NT2/D1 (cell line): ENCODE measurements at regions not wholly inside any gene's neighbourhood (a gene's known extent, or its start where the extent isn't known, plus 50 kb on each side); places are given as distances from the start of the nearest gene placed in this dataset.

Source experiments
- DNase-seq: peaks from one replicate; pipeline ENCODE4 v3.0.0-alpha.2; 2011; ENCODE audit warnings: low read depth, low spot score
- H3K27me3 ChIP-seq: 2 replicates; pipeline ENCODE4 v1.6.0; 2011; ENCODE audit warnings: mild to moderate bottlenecking; ENCODE audit not compliant: insufficient read length, insufficient read depth
- H3K36me3 ChIP-seq: 2 replicates; pipeline ENCODE4 v1.6.1; 2011; ENCODE audit warnings: mild to moderate bottlenecking, low read length, mixed read lengths; ENCODE audit not compliant: insufficient read depth, insufficient read length
- H3K4me1 ChIP-seq: 2 replicates; pipeline ENCODE4 v1.5.1; 2011; ENCODE audit not compliant: insufficient read depth, insufficient read length
- H3K4me3 ChIP-seq: 2 replicates; pipeline ENCODE4 v1.5.1; 2011; ENCODE audit warnings: low read depth; ENCODE audit not compliant: insufficient read length
- H3K9ac ChIP-seq: 2 replicates; pipeline ENCODE4 v1.6.0; 2011; ENCODE audit warnings: low read depth; ENCODE audit not compliant: insufficient read length
- H3K9me3 ChIP-seq: 2 replicates; pipeline ENCODE4 v1.5.1; 2011; ENCODE audit warnings: mild to moderate bottlenecking, low read length; ENCODE audit not compliant: insufficient read depth
- SUZ12 ChIP-seq: IDR thresholded peaks from 2 replicates; pipeline ENCODE4 v1.6.1; 2011; ENCODE audit not compliant: insufficient read length, insufficient read depth; ENCODE audit errors: extremely low read depth
- YY1 ChIP-seq: IDR thresholded peaks from 2 replicates; pipeline ENCODE4 v1.6.1; 2011; ENCODE audit not compliant: insufficient read length, insufficient read depth
- ZNF274 ChIP-seq: IDR thresholded peaks from 2 replicates; pipeline ENCODE4 v1.6.1; 2011; ENCODE audit warnings: mild to moderate bottlenecking, low read depth, low read length

DNA sequence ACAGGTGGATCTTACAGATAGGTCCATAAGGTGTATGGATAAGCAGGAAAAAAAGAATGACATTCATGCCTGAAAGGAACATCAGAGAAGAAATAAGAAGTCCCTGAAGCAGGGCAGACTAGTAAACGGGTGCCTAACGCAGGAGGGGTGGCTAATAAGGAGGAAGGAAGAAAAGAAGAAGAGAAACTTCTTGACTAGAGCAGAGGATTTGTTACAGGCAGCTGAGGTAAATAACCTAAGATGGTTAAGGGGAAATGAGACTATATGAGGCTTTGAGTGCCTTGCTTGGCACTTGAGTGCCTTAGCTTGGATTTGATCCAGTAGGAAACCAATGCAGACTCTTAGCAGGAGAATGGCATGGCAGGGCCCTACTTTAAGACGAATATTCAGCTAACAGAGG, 313.5 kb upstream of the PDE4D start:
- no peak overlapping the region for H3K9ac ChIP-seq
- H3K36me3 ChIP-seq: no peaks in the 10 kb centered on the region
- no peaks in the 10 kb centered on the region for H3K9me3 ChIP-seq
- DNase-seq: no peak
- H3K4me3 ChIP-seq: no peak overlapping the region
- TF ChIP-seq YY1 (no peak), ZNF274 (no peak), SUZ12 (no peak)
- no peaks in the 10 kb centered on the region for H3K27me3 ChIP-seq
- no peaks in the 10 kb centered on the region for H3K4me1 ChIP-seq

DNA sequence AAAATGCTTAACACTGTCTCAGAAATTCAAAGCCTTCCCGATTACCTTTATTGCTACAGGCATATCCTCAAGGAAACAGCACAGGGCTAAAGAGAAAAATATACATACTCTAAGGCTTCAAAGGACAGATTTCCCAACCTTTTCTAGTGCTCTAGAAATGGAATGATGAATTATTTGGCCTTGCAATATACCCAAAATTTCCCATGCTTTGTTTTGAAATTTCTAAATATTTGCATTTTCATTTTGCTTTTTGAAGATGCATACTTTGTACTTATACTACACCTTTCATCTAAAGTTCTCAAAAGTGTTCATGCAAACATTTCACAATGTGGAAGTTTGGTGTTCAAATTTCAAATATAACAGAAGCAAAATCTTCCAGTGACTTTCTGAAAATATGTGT, 312.7 kb upstream of the PDE4D start:
- Histone ChIP-seq H3K4me1 (no peaks in the 10 kb centered on the region), H3K4me3 (no peak overlapping the region), H3K27me3 (no peaks in the 10 kb centered on the region), H3K9ac (no peak overlapping the region), H3K9me3 (no peaks in the 10 kb centered on the region), H3K36me3 (no peaks in the 10 kb centered on the region)
- DNase-seq: no peak
- TF ChIP-seq SUZ12 (no peak), YY1 (no peak), ZNF274 (no peak)

DNA sequence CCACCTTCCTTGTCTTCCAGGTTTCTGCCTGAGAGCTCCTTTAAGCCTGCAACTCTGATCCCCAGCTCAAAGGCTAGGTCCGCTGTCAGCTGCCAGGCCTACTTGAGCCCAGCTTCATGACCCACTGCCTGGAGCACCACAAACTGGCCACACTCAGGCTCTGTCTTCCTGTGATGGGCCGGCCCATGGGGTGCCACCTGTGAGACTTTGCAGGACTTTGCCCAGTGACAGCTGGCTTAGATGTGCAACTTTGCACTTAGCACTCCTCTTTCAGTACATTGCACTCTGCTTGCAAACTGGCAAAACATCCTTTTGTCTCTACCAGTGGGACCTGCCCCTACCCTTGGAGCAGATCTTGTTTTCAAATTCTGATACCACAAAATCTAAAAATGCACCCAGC, 311.5 kb upstream of the PDE4D start:
- DNase-seq: no peak
- no peak overlapping the region for H3K4me3 ChIP-seq
- no peaks in the 10 kb centered on the region for H3K27me3 ChIP-seq
- no peak for TF ChIP-seq SUZ12
- TF ChIP-seq YY1: no peak
- no peak for TF ChIP-seq ZNF274
- H3K36me3 ChIP-seq: no peaks in the 10 kb centered on the region
- H3K9ac ChIP-seq: no peak overlapping the region
- H3K4me1 ChIP-seq: no peaks in the 10 kb centered on the region
- H3K9me3 ChIP-seq: no peaks in the 10 kb centered on the region

DNA sequence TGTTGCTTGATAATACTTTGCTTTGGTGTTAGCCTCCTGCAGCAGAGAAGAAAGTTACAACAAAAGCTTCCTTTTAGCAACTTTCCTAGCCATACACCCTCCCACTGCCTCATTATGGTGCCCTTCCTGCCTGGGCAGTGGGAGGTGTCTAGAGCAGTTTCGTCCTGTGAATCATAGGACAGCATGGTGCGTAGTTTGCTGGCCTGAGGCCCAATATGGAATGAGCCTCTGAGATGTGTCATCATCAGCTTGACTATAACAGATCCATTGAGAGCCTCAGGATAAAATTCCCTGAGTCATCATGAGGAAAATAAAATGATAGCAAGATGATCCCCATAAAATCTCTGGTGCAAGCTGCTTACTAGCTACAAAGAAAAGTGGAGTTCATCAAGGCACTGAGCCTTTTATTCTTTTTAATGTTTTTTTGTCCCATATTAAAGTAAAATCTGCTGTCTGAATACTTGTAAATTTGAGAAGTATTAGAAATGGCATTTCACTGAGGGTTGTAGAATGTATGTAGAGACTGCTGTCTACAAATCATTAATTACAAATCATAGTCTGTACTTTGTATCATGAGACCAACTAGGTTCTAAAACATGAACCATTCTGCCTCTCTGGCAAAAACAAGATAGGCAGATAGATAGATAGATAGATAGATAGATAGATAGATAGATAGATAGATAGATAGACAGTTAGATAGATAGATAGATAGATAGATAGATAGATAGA, 303.0 kb upstream of the PDE4D start:
- no peak overlapping the region for H3K4me3 ChIP-seq
- no peaks in the 10 kb centered on the region for H3K36me3 ChIP-seq
- TF ChIP-seq ZNF274 (no peak), YY1 (no peak), SUZ12 (no peak)
- no peaks in the 10 kb centered on the region for H3K4me1 ChIP-seq
- H3K9me3 ChIP-seq: no peaks in the 10 kb centered on the region
- H3K27me3 ChIP-seq: no peaks in the 10 kb centered on the region
- H3K9ac ChIP-seq: no peak overlapping the region
- no peak for DNase-seq

DNA sequence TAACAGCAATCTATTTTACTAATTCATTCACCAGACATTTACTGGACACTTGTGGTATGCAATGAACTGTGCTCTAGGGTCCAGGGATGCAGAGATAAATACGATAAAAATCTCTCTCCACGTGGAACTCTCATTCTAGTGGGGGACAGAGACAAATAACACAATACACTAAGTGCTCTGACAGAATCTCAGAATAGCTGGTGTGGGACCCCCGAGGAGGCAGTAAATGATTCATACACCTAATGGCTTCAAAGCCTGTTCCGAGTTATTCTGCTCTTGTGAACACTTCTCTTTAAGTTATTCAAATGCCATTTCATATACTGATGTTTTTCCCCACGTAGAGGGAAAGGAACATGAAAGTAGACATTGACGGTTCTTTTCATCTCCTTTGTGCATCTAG, 302.0 kb upstream of the PDE4D start:
- Histone ChIP-seq H3K4me3 (no peak overlapping the region), H3K4me1 (no peaks in the 10 kb centered on the region), H3K27me3 (no peaks in the 10 kb centered on the region), H3K9me3 (no peaks in the 10 kb centered on the region), H3K36me3 (no peaks in the 10 kb centered on the region), H3K9ac (no peak overlapping the region)
- TF ChIP-seq SUZ12: no peak
- no peak for TF ChIP-seq YY1
- TF ChIP-seq ZNF274: no peak
- DNase-seq: no peak

DNA sequence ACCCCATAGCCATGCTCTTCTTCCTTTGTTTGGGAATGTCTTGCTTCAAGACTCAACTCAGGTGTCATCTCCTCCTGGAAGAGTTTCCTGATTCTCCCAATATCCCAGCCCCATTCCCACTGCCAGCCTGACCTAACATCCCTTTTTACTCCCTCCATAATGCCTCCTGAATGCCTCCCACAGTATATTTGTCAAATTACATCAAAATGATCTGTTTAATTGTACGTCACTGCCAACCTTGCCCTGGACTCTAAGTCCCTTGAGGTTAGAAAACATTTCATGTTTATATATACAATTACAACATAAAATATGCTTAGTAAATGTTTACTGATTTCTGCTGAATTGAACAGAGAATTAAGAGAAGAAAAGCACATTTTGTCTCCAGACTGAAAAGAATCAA, 301.6 kb upstream of the PDE4D start:
- DNase-seq: no peak
- H3K9me3 ChIP-seq: no peaks in the 10 kb centered on the region
- no peaks in the 10 kb centered on the region for H3K4me1 ChIP-seq
- H3K4me3 ChIP-seq: no peak overlapping the region
- no peaks in the 10 kb centered on the region for H3K27me3 ChIP-seq
- no peaks in the 10 kb centered on the region for H3K36me3 ChIP-seq
- TF ChIP-seq YY1: no peak
- no peak for TF ChIP-seq ZNF274
- TF ChIP-seq SUZ12: no peak
- H3K9ac ChIP-seq: no peak overlapping the region

DNA sequence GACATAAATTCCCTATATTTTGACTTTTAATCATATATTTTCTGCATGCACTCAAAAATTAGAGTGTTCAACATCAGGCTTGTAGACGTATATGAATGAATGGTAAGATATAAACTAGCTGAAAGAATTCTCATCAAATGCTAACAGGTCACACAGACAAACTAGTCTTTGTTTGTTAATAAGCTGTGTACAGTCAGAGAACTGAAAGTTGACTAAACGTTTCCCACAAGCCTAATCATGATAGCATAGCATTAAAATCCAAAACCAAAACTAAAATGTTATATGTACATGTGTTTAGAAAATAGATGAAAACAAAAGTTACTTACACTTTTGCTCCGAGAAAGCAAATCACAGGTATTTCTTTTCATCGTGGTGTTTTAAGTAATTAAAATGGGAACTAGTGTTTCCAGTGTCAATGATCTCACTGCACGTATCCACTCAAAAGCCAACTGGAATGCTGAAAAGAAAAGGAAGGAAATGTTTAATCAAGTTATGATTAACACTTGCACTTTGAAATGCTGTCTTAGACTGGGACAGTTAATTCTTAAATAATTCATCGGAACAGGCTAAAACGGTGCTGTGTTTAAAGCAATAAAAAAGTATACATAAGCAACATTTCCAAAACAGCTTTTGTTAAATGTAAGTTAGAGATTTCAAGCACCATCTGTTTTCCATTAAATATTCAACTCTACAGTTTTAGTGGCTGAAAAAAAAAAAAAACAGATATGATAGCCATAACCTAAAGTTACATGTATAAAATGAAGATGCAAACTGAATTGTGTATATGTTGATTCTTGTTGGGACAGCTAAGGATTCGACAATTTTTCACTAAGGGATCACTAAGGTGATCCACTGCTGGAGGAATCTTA, 291.9 kb upstream of the PDE4D start:
- no peaks in the 10 kb centered on the region for H3K36me3 ChIP-seq
- no peak overlapping the region for H3K4me3 ChIP-seq
- TF ChIP-seq SUZ12: no peak
- no peak for TF ChIP-seq YY1
- H3K9ac ChIP-seq: no peak overlapping the region
- H3K9me3 ChIP-seq: no peaks in the 10 kb centered on the region
- H3K4me1 ChIP-seq: no peaks in the 10 kb centered on the region
- DNase-seq: no peak
- H3K27me3 ChIP-seq: no peaks in the 10 kb centered on the region
